ENCODE measurements at regions not wholly inside any gene's neighbourhood (a gene's known extent, or its start where the extent isn't known, plus 50 kb on each side); places are given as distances from the start of the nearest gene placed in this dataset.

DNA sequence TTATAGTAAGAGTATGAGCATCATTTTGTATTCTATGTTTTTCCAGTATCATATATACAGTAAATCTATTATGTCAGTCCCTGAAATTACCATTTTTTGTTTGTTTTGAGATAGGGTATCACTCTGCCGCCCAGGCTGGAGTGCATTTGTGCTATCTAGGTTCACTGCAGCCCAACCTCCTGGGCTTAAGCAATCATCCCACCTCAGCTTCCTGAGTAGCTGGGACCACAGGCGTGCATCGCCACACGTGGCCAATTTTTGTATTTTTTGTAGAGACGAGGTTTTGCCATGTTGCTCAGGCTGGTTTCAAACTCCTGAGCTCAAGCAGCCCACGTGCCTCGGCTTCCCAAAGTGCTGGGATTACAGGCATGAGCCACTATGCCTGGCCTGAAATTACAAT, 85.6 kb downstream of the ZNF330 start:
- Histone ChIP-seq H3K4me1 (ENCODE audit: low read depth, poor library complexity, severe bottlenecking) (peaks cover 15% of the 10 kb centered on the region), H3K4me2 (no peak overlapping the region), H3K27me3 (ENCODE audit: insufficient read depth, low read depth) (no peaks in the 10 kb centered on the region)

DNA sequence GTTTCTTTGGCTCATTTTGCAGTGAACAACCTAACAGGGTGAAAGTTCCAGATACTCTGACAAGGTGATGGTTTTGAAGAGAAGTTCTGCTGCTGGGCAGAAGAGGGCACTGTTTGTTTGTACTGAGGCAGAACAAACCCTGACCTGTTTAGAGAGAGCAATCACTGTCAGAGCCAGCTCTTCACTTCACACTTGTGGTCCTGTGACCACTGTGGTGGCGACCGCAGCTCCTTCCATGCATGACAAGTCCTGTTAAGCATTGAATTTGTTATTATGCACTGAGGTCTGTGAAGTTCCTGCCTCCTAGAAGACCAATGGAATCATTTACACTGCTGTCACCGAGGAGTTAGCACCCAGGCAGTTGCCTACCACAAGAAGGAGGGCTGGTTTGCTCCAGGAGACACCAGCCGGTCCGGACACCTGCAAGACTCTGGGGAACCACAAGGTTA, 86.6 kb downstream of the ZNF330 start:
- H3K9ac ChIP-seq, result no peak overlapping the region
- H3K27ac ChIP-seq, result no peak overlapping the region
- no peaks in the 10 kb centered on the region for H4K20me1 ChIP-seq (ENCODE audit: insufficient read depth)
- no peaks in the 10 kb centered on the region for H3K36me3 ChIP-seq (ENCODE audit: insufficient read depth)
- peak overlapping the region; percentile 26; the same call in 1 of the 2 replicates for H3K4me2 ChIP-seq
- peaks cover 15% of the 10 kb centered on the region for H3K4me1 ChIP-seq (ENCODE audit: low read depth, poor library complexity, severe bottlenecking)
- H3K4me3 ChIP-seq (IDR thresholded peaks at IDR 0.05; ENCODE audit: insufficient read depth, low read depth, low read length), result no peak overlapping the region
- H2AFZ ChIP-seq (ENCODE audit: low read depth), result peak overlapping the region; percentile 39; the same call in 1 of the 2 replicates
- TF ChIP-seq, protein P1, sequence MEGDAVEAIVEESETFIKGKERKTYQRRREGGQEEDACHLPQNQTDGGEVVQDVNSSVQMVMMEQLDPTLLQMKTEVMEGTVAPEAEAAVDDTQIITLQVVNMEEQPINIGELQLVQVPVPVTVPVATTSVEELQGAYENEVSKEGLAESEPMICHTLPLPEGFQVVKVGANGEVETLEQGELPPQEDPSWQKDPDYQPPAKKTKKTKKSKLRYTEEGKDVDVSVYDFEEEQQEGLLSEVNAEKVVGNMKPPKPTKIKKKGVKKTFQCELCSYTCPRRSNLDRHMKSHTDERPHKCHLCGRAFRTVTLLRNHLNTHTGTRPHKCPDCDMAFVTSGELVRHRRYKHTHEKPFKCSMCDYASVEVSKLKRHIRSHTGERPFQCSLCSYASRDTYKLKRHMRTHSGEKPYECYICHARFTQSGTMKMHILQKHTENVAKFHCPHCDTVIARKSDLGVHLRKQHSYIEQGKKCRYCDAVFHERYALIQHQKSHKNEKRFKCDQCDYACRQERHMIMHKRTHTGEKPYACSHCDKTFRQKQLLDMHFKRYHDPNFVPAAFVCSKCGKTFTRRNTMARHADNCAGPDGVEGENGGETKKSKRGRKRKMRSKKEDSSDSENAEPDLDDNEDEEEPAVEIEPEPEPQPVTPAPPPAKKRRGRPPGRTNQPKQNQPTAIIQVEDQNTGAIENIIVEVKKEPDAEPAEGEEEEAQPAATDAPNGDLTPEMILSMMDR (conservative IDR thresholded peaks at IDR 0.05; ENCODE audit: low read depth, low read length), result peak; percentile 74
- no peaks in the 10 kb centered on the region for H3K27me3 ChIP-seq (ENCODE audit: insufficient read depth, low read depth)
- no peaks in the 10 kb centered on the region for H3K79me2 ChIP-seq (ENCODE audit: insufficient read depth, low read depth)

More for the DNA sequence above, 85.6 kb downstream of the ZNF330 start:
- TF ChIP-seq, protein P1 (conservative IDR thresholded peaks at IDR 0.05; ENCODE audit: low read depth, low read length), result no peak
- Histone ChIP-seq H3K27ac (no peak overlapping the region), H3K79me2 (ENCODE audit: insufficient read depth, low read depth) (no peaks in the 10 kb centered on the region), H3K9ac (no peak overlapping the region), H2AFZ (ENCODE audit: low read depth) (no peak overlapping the region), H3K4me3 (IDR thresholded peaks at IDR 0.05; ENCODE audit: insufficient read depth, low read depth, low read length) (no peak overlapping the region), H4K20me1 (ENCODE audit: insufficient read depth) (no peaks in the 10 kb centered on the region), H3K36me3 (ENCODE audit: insufficient read depth) (no peaks in the 10 kb centered on the region)

DNA sequence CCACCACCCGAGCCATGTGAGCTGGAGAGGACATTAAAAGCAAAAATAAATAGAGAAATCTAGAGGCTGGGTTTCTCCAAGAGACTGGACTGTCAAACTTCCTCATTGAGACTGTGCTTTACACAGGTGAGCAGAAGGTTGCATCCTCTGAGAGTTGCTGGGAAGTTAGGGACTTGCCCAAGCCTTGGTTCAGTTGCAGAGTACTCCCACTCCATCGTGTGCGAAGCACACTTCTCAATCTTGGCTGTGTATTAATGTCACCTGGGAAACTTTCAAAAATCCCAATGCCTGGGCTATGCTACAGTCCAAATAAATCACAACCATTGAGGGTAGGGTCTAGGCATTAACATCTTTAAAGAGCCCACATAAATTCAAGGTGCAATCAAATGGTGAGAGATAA, 89.2 kb downstream of the ZNF330 start:
- no peaks in the 10 kb centered on the region for H4K20me1 ChIP-seq (ENCODE audit: insufficient read depth)
- no peak overlapping the region for H3K4me2 ChIP-seq
- no peaks in the 10 kb centered on the region for H3K79me2 ChIP-seq (ENCODE audit: insufficient read depth, low read depth)
- H3K36me3 ChIP-seq (ENCODE audit: insufficient read depth), result no peaks in the 10 kb centered on the region
- H3K4me3 ChIP-seq (IDR thresholded peaks at IDR 0.05; ENCODE audit: insufficient read depth, low read depth, low read length), result no peak overlapping the region
- no peak overlapping the region for H3K27ac ChIP-seq
- H2AFZ ChIP-seq (ENCODE audit: low read depth), result no peak overlapping the region
- no peak overlapping the region for H3K9ac ChIP-seq
- peaks cover 15% of the 10 kb centered on the region for H3K4me1 ChIP-seq (ENCODE audit: low read depth, poor library complexity, severe bottlenecking)
- H3K27me3 ChIP-seq (ENCODE audit: insufficient read depth, low read depth), result no peaks in the 10 kb centered on the region
- TF ChIP-seq, protein P1 (conservative IDR thresholded peaks at IDR 0.05; ENCODE audit: low read depth, low read length), result no peak

DNA sequence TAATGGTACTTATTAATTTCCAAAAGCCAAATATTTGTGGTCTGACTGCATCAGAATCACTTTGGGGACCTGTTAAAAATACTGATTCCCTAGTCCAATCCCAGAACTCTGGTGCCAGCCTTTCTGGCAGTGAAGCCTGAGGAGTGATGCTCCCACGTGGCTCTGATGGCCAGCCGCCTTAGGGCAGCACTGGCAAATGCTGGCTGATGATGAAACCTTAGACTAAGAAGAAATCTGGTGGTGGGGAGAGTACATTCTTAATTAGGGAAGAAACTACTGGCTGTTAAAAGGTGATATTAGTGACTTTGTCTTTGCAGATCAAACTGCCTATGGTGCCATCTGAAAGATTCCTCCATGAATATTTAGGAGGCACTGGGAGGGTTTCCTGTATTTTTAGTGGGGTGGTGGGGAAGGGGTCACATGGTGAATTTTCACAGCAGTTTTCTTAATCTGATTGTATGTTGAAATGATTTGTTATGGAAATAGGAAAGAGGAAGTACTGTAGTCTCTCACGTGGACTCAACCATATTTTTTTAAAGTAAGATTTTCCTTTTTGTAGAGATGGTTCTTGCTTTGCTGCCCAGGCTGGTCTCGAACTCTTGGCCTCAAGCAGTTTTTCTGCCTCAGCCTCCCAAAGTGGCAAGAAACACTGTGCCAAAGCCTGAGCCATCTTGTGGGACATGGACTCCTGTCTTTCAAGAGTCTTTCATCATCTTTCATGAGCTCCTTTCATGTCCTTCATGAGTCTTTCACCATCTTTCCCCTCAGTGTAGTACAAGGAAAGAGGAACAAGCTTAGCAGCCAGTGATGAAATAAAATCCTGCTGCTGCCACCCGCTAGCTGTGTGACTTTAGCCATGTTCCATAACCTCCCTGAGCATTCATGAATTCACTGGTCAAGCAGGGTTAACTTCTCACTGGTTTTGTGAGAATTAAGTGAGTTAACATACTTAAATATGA, 90.8 kb downstream of the ZNF330 start:
- Histone ChIP-seq H3K27ac (no peak overlapping the region), H3K36me3 (ENCODE audit: insufficient read depth) (no peaks in the 10 kb centered on the region), H2AFZ (ENCODE audit: low read depth) (no peak overlapping the region), H3K4me2 (no peak overlapping the region), H3K79me2 (ENCODE audit: insufficient read depth, low read depth) (no peaks in the 10 kb centered on the region), H3K4me3 (IDR thresholded peaks at IDR 0.05; ENCODE audit: insufficient read depth, low read depth, low read length) (no peak overlapping the region), H3K9ac (no peak overlapping the region), H3K27me3 (ENCODE audit: insufficient read depth, low read depth) (no peaks in the 10 kb centered on the region), H3K4me1 (ENCODE audit: low read depth, poor library complexity, severe bottlenecking) (peaks cover 15% of the 10 kb centered on the region), H4K20me1 (ENCODE audit: insufficient read depth) (no peaks in the 10 kb centered on the region)
- TF ChIP-seq, protein P1 (conservative IDR thresholded peaks at IDR 0.05; ENCODE audit: low read depth, low read length), result no peak

Measured in KMS-11 (cell line).